Activated CD8-positive, alpha-beta memory T cell treated with anti-CD3 and anti-CD28 coated beads, Interleukin-2, amount 10 ng/mL, durations not matched to agents 7 days and 5 days (primary cell): ENCODE measurements at regions not wholly inside any gene's neighbourhood (a gene's known extent, or its start where the extent isn't known, plus 50 kb on each side); places are given as distances from the start of the nearest gene placed in this dataset.

Source experiments
- ATAC-seq: fragments of 150-1000 bp; cut with Tn5 transposase; one replicate; pipeline ENCODE4 v1.10.0; 2021; ENCODE audit warnings: moderate library complexity
- CTCF ChIA-PET: fragments of 350-600 bp; sonication (Branson Sonifier 250); formaldehyde crosslinking; loops from one replicate; lab custom pipeline; 2021; ENCODE audit warnings: antibody characterized with exemption; lab: Charles Lee
- DNase-seq: peaks from one replicate; pipeline ENCODE4 v3.0.0-alpha.2; 2020
- H3K27ac Mint-ChIP-seq: one replicate; pipeline ENCODE4 v1.8.0; 2021; ENCODE audit warnings: mild to moderate bottlenecking, mixed read lengths
- H3K27me3 Mint-ChIP-seq: one replicate; pipeline ENCODE4 v1.8.0; 2021; ENCODE audit warnings: mixed read lengths
- H3K36me3 Mint-ChIP-seq: one replicate; pipeline ENCODE4 v1.8.0; 2021; ENCODE audit warnings: mild to moderate bottlenecking, mixed read lengths
- H3K4me1 Mint-ChIP-seq: one replicate; pipeline ENCODE4 v1.8.0; 2021; ENCODE audit warnings: mixed read lengths
- H3K4me3 Mint-ChIP-seq: one replicate; pipeline ENCODE4 v1.8.0; 2021; ENCODE audit warnings: mild to moderate bottlenecking, moderate library complexity, mixed read lengths
- H3K9me3 Mint-ChIP-seq: one replicate; pipeline ENCODE4 v1.8.0; 2022; ENCODE audit warnings: low read depth, mixed read lengths

DNA sequence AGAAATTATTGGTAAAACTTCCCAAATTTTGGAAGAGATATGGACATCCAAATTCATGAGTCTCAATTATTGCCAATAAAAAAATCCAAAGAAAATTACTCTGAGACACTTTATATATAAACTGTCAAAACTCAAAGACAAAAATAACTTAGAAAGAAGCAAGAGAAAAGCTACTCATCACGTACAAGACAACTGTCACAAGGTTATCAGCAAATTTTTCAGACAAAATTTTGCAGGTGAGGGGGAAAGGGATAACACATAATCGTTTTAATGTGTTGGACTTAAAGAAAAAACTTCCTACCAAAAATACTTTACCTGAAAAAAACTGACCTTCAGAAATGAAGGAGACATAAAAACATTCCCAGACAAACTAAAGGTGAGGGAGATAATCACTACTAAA lies 272.5 kb downstream of the THBS2 start:
- Mint-ChIP-seq H3K4me3 (no peak overlapping the region), H3K4me1 (no peaks in the 10 kb centered on the region), H3K27me3 (peaks cover 2% of the 10 kb centered on the region), H3K27ac (no peak overlapping the region), H3K36me3 (no peaks in the 10 kb centered on the region), H3K9me3 (no peaks in the 10 kb centered on the region)
- DNase-seq, result no peak
- CTCF ChIA-PET, result no interaction called here
- no peak for ATAC-seq

DNA sequence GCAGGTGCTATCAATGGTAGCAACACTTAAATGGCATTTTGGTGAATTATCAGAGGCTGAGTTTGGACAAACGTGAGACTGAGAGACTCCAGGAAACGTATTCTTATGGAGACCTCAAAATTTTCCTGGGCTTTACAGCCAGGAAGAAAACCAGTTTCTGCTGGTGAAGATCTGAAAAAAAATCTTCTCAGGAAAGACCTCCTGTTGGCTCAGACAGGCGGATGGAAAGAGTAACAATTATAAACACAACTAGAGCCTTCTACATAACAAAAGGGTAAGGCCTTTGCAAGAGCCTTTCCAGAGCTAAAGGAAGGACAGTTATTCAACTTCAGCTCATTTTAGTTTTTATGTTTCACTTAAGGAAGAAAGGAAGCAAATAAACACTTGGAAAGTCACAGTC lies 274.4 kb downstream of the THBS2 start:
- H3K9me3 Mint-ChIP-seq, result no peaks in the 10 kb centered on the region
- ATAC-seq, result no peak
- no peak for DNase-seq
- peaks cover 5% of the 10 kb centered on the region for H3K27me3 Mint-ChIP-seq
- no peak overlapping the region for H3K27ac Mint-ChIP-seq
- H3K4me1 Mint-ChIP-seq, result no peaks in the 10 kb centered on the region
- CTCF ChIA-PET, result no interaction called here
- no peak overlapping the region for H3K4me3 Mint-ChIP-seq
- H3K36me3 Mint-ChIP-seq, result no peaks in the 10 kb centered on the region

DNA sequence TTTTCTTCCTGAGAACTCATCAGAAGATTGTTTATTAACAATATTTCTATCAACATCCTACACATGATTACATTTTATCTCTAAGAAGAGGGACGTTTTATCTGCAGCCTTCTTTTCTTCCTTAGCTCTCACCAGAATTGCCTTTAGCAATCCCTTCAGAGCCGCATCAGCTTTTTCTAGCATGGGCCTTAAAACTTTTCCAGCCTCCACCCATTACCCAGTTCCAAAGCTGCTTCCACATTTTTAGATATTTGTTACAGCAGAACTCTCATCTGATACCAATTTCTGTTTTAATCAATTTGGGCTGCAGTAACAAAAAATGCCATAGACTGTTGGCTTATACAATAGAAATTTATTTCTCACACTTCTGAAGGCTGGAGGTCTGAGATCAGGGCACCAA lies 281.5 kb downstream of the THBS2 start:
- peaks cover 19% of the 10 kb centered on the region for H3K27me3 Mint-ChIP-seq
- H3K27ac Mint-ChIP-seq, result no peak overlapping the region
- CTCF ChIA-PET, result no interaction called here
- no peaks in the 10 kb centered on the region for H3K4me1 Mint-ChIP-seq
- no peak overlapping the region for H3K4me3 Mint-ChIP-seq
- no peaks in the 10 kb centered on the region for H3K9me3 Mint-ChIP-seq
- no peak for DNase-seq
- H3K36me3 Mint-ChIP-seq, result no peaks in the 10 kb centered on the region
- no peak for ATAC-seq

DNA sequence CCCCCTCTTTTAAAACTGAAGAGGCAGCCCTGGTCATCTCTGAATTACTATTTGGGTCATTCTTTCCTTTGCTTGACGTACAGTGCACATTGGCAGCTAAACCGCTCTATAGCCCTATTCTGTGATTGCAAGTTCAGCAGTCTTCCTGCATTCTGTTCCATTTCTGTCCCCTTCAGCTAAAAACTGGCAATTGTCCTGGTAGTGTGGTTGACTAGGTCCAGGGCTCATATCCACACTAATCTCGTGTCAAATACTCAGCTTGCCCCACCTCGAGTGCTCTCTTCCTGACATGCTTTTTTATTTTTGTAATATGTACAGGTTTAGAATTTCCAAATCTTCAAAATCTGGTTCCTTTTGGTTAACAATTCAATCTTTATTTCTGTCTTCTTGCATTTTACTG lies 282.1 kb downstream of the THBS2 start:
- H3K27me3 Mint-ChIP-seq, result peaks cover 22% of the 10 kb centered on the region
- no peak overlapping the region for H3K27ac Mint-ChIP-seq
- DNase-seq, result no peak
- H3K4me3 Mint-ChIP-seq, result no peak overlapping the region
- H3K36me3 Mint-ChIP-seq, result no peaks in the 10 kb centered on the region
- H3K4me1 Mint-ChIP-seq, result no peaks in the 10 kb centered on the region
- H3K9me3 Mint-ChIP-seq, result no peaks in the 10 kb centered on the region
- CTCF ChIA-PET, result no interaction called here
- ATAC-seq, result no peak

DNA sequence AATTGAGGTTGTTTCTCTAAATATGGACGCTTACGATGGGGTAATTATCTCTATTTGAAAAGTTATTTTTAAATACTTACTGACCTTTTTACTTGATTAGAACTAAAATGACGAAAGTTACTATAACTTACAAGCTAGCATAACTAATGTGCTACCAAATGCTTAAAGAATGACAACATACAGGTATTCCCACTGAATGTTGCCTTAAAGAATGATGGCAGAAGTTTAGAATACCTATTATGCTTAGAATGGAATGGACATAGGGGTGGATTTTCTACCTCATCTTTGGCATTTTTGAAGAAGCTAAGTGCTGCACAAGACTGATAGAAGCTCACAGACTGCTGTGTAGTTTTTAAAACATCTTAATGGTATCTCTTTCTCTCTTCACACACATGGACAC lies 284.8 kb downstream of the THBS2 start:
- Mint-ChIP-seq H3K4me1 (no peaks in the 10 kb centered on the region), H3K4me3 (no peak overlapping the region), H3K36me3 (no peaks in the 10 kb centered on the region), H3K27me3 (peaks cover 22% of the 10 kb centered on the region), H3K9me3 (no peaks in the 10 kb centered on the region), H3K27ac (no peak overlapping the region)
- CTCF ChIA-PET, result no interaction called here
- DNase-seq (no peak), ATAC-seq (no peak)

DNA sequence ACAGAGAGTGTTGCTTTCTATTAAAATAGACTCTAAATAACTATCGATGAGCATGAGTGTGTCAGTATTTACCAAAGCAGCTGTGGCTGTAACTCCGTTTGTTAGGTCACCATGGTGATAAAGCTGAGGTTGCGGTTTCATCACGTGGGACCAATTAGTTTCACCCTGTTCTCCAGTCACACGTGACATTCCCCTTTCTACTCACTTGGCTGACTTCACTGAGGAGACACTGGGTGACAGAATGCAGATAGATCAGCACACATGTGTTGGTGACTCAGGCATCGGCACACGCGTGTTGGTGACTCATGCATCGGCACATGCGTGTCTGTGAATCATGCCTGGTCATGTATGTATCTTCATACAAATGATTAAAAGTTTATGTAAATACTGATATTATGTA lies 285.4 kb downstream of the THBS2 start:
- Mint-ChIP-seq H3K4me3 (no peak overlapping the region), H3K9me3 (no peaks in the 10 kb centered on the region), H3K27me3 (peaks cover 22% of the 10 kb centered on the region), H3K4me1 (no peaks in the 10 kb centered on the region), H3K36me3 (no peaks in the 10 kb centered on the region), H3K27ac (no peak overlapping the region)
- DNase-seq, result no peak
- no peak for ATAC-seq
- CTCF ChIA-PET, result no interaction called here

DNA sequence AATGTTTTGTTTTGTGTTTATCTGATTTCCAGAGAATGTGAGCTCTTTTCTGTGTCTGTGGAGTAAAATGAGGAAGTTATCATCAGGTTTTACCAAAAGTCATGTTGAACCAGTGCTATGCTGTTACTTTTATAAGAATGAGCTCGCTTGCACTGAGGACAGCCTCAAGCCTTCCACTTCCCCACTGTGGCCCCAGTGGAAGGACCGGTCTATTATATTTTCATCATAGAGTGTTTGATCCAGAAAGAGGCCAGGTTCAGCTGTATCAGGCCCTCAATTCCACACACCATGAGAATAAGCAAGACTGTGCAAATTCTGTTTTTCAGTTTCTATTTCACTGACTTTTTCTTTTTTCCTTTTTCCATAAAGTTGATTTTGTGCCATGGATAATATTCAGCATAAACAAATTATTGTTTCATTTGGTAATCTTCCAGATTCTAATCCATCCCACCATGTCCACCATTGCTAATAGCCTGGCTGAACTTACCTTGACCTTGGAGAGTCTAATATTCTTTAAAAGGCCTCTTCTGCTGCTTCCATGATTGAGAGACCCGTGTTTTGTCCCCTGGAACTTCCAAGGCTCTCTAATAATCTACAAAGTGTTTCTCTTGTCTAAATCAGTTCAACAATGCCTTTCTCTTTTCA lies 286.2 kb downstream of the THBS2 start:
- H3K36me3 Mint-ChIP-seq, result no peaks in the 10 kb centered on the region
- H3K9me3 Mint-ChIP-seq, result no peaks in the 10 kb centered on the region
- no peaks in the 10 kb centered on the region for H3K4me1 Mint-ChIP-seq
- H3K4me3 Mint-ChIP-seq, result no peak overlapping the region
- CTCF ChIA-PET, result no interaction called here
- H3K27ac Mint-ChIP-seq, result no peak overlapping the region
- H3K27me3 Mint-ChIP-seq, result peaks cover 15% of the 10 kb centered on the region
- ATAC-seq (no peak), DNase-seq (no peak)

DNA sequence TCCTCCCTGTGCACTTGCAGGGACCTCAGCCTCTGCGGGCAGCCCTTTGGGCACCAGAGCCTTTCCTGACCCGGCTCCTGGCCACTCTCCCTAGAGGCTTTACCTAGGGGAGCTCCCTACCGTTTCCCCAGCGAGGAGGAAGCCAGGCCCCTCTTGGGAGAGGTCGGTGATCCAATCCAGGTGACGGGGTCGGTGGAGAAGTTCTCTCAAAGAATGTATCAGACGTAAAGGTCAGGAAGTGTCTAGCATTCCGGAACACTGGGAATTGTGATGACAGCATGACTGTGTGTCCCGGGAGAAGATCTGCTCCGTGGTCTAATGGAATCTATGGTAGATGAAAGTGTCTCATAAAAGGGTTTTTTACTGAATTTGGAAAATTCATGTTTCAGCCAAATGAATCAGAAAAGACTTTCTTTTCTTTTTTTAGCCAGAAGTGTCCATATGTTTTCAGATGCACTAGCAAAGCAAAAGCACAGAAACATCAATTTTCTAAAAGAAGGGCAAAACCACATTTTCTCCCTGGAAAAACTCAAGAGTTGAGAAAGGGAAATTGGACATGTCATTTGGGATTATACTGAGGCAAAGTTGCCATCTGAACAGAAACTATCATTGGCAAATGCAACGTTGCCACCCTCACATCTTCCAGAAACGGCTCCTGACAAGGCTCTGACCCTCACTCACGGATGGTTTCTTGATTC lies 289.4 kb downstream of the THBS2 start:
- Mint-ChIP-seq H3K27ac (no peak overlapping the region), H3K27me3 (peaks cover 12% of the 10 kb centered on the region), H3K4me3 (no peak overlapping the region), H3K4me1 (no peaks in the 10 kb centered on the region), H3K9me3 (no peaks in the 10 kb centered on the region), H3K36me3 (no peaks in the 10 kb centered on the region)
- CTCF ChIA-PET, result no interaction called here
- ATAC-seq (no peak), DNase-seq (no peak)

DNA sequence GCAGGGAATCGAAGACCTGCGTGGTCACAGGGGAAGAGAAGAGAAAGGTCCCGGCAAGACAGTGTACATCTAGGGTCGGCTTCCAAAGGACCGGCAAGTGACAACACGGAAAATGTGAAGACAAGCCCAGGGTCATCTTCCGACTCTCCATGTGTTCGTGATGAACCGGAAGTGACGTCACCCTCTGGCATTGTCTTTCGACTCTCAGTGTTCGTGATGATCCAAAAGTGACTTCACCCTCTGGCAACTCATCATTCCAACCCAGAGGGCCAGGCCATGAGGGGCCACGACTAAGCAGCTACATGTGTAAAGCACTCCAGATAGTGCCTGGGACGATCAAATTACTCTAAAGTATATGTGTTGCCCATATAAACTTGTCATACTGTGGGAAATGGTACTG lies 290.8 kb downstream of the THBS2 start:
- peaks cover 18% of the 10 kb centered on the region for H3K27me3 Mint-ChIP-seq
- CTCF ChIA-PET, result no interaction called here
- ATAC-seq, result no peak

DNA sequence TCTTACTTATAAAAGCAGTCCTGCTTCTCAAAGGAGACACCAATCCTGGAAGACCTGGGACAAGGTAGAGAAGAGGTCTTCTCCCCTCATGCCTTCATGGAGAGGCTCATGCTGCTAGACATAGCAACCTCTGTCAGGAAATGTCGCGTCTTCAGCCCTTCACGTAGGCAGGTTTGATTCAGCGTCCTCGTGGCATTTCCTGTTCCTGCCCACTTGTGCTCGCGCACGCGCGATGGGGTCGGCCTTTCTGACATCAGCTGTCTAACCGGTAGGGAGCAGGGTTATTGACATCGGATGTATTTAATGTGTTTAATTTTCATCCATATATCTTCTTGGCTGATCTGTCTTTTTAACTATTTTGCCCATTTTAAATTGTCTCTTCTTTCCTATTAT lies 292.4 kb downstream of the THBS2 start:
- H3K36me3 Mint-ChIP-seq, result no peaks in the 10 kb centered on the region
- H3K27ac Mint-ChIP-seq, result no peak overlapping the region
- DNase-seq, result no peak
- H3K4me3 Mint-ChIP-seq, result no peak overlapping the region
- ATAC-seq, result no peak
- peaks cover 25% of the 10 kb centered on the region for H3K27me3 Mint-ChIP-seq
- H3K9me3 Mint-ChIP-seq, result no peaks in the 10 kb centered on the region
- no peaks in the 10 kb centered on the region for H3K4me1 Mint-ChIP-seq
- CTCF ChIA-PET, result no interaction called here

More for the DNA sequence above, 290.8 kb downstream of the THBS2 start:
- H3K4me3 Mint-ChIP-seq, result no peak overlapping the region
- no peaks in the 10 kb centered on the region for H3K9me3 Mint-ChIP-seq
- no peaks in the 10 kb centered on the region for H3K4me1 Mint-ChIP-seq
- DNase-seq, result no peak
- no peak overlapping the region for H3K27ac Mint-ChIP-seq
- H3K36me3 Mint-ChIP-seq, result no peaks in the 10 kb centered on the region

DNA sequence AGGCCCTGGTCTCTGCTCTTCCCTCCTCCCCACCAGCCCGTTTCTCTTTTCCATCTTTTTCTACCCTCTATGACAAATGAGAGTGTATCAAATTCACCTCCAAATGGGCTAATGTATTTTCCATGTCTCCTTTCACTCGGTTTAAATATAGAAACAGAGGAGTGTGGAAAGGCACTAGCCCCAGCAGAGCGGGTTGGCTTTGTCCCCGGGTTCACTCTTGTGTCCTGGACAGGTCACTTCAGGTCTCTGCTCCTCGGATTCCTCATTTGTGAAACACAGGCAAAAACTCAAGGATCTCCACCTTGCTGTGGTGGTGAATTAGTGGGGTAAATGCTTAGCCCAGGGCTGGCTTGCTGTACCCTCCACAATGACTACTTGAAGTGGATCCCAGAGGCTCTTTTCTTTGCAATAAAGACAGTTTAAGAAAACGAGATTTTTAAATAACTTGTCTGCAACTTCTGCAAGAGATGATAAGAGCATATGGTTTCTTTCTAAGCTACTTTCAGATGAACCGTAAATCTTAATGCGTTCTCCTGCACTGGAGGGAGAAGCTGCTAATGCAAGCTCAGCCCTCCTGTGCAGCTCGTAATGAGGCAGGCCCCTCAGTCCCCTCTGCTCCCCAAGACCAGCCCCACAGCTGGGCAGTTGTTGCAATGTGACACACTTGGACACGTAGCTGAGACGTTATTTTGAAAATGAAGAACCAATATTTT lies 292.9 kb downstream of the THBS2 start:
- CTCF ChIA-PET, result no interaction called here
- no peak for DNase-seq
- Mint-ChIP-seq H3K27ac (no peak overlapping the region), H3K4me3 (no peak overlapping the region), H3K4me1 (no peaks in the 10 kb centered on the region), H3K27me3 (peaks cover 28% of the 10 kb centered on the region), H3K9me3 (no peaks in the 10 kb centered on the region), H3K36me3 (no peaks in the 10 kb centered on the region)
- no peak for ATAC-seq

DNA sequence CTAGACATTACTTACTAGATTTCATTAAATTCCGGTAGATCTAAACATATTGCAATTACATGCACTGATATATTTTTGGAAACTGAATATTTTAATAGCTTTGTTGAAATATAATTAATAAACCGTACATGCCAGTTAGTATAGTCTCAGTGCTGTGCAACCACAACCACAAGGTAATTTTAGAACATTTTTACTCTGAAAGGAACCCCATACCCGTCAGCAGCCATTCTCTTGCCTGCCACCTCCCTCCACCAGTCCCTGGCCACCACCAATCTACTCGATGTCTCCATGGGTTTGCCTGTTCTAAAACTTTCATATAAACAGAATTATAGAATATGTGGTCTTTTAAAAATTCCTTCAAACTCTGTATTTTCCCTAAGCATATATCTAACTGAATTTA lies 293.9 kb downstream of the THBS2 start:
- Mint-ChIP-seq H3K9me3 (no peaks in the 10 kb centered on the region), H3K4me1 (no peaks in the 10 kb centered on the region), H3K4me3 (no peak overlapping the region)

DNA sequence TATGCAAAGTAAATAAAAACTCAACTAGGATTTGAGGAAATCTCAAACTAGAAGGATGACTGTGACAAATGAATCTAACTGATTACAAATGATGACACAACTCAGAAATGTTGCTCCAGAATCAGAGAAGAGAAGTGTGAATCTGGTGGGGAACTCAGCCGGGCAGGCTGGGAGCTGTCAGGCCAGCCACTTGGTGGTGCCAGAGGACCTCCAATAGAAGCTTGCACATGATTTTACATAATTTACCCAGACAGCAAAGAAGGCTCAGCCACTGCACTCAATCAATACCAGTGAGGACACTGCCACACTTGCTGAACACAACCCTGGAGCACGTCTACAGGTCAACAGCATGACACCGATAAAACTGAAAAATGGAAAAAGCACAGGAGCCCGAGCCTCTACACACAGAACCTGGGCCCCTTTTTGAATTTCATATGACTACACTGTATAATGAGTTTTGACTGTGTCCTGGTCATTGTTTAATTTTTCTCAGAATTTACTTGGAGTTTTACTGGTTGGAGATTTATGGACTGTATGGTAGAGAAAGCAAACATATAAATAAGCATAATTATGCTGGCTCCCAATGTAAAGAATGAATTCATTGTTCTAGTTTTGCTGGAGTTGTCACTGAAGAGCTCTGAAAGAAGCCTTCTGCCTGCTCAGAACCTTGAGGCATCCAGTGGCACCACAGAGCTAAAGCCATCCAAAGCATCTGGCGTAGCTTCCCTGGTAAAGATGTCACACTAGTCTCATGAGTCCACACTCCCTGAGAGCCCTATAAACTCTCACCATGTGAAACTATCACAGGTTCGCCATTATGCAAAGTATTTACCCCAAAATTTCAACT lies 296.5 kb downstream of the THBS2 start:
- H3K27ac Mint-ChIP-seq, result no peak overlapping the region
- H3K9me3 Mint-ChIP-seq, result no peaks in the 10 kb centered on the region
- no peaks in the 10 kb centered on the region for H3K36me3 Mint-ChIP-seq
- no peaks in the 10 kb centered on the region for H3K4me1 Mint-ChIP-seq
- peaks cover 38% of the 10 kb centered on the region for H3K27me3 Mint-ChIP-seq
- ATAC-seq (peak; percentile 58), DNase-seq (peak; percentile 60)
- CTCF ChIA-PET, result no interaction called here
- no peak overlapping the region for H3K4me3 Mint-ChIP-seq

More for the DNA sequence above, 293.9 kb downstream of the THBS2 start:
- DNase-seq (no peak), ATAC-seq (no peak)
- CTCF ChIA-PET, result no interaction called here
- peaks cover 35% of the 10 kb centered on the region for H3K27me3 Mint-ChIP-seq
- no peaks in the 10 kb centered on the region for H3K36me3 Mint-ChIP-seq
- H3K27ac Mint-ChIP-seq, result no peak overlapping the region
